ENCODE measurements at regions not wholly inside any gene's neighbourhood (a gene's known extent, or its start where the extent isn't known, plus 50 kb on each side); places are given as distances from the start of the nearest gene placed in this dataset.

- TF ChIP-seq EP300 (IDR thresholded peaks at IDR 0.05) (no peak), POLR2A (IDR thresholded peaks at IDR 0.05; ENCODE audit: low read depth) (no peak)
These were observed 564.2 kb upstream of the KIRREL3 start for GRCh38 chr11:127564810-127565209.
